DND-41 (cell line): ENCODE measurements at regions not wholly inside any gene's neighbourhood (a gene's known extent, or its start where the extent isn't known, plus 50 kb on each side); places are given as distances from the start of the nearest gene placed in this dataset.

Source experiments
- EZH2 ChIP-seq: IDR thresholded peaks from 3 replicates; pipeline ENCODE4 v1.6.1; 2012; ENCODE audit warnings: borderline replicate concordance, low read depth, mild to moderate bottlenecking, moderate library complexity, low read length, inconsistent platforms; ENCODE audit not compliant: severe bottlenecking
- TF ChIP-seq, protein P1 (sequence below): IDR thresholded peaks from 2 replicates; pipeline ENCODE4 v1.5.1; 2012; ENCODE audit warnings: borderline replicate concordance, low read length, moderate library complexity, mild to moderate bottlenecking; ENCODE audit not compliant: poor library complexity, severe bottlenecking; ENCODE audit errors: extremely low read depth

DNA sequence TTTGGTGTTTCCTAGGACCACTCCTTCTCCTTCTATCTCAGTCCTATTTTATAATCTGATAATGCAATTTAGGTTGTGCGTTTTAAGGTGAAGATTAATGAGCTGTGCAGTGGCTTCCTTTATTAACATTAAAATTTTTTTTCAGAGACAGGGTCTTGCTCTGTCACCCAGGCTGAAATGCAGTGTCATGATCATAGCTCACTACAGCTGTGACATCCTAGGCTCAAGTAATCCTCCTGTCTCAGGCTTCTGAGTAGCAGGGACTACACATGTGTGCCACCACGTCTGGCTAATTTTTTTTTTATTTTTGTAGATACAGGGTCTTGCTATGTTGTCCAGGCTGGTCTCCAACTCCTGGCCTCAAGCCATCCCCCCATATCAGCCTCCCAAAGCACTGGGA lies 53.0 kb upstream of the DSP start:
- TF ChIP-seq, protein P1, sequence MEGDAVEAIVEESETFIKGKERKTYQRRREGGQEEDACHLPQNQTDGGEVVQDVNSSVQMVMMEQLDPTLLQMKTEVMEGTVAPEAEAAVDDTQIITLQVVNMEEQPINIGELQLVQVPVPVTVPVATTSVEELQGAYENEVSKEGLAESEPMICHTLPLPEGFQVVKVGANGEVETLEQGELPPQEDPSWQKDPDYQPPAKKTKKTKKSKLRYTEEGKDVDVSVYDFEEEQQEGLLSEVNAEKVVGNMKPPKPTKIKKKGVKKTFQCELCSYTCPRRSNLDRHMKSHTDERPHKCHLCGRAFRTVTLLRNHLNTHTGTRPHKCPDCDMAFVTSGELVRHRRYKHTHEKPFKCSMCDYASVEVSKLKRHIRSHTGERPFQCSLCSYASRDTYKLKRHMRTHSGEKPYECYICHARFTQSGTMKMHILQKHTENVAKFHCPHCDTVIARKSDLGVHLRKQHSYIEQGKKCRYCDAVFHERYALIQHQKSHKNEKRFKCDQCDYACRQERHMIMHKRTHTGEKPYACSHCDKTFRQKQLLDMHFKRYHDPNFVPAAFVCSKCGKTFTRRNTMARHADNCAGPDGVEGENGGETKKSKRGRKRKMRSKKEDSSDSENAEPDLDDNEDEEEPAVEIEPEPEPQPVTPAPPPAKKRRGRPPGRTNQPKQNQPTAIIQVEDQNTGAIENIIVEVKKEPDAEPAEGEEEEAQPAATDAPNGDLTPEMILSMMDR, result no peak
- no peak for TF ChIP-seq EZH2
